Osteoblast (primary cell): ENCODE measurements at regions not wholly inside any gene's neighbourhood (a gene's known extent, or its start where the extent isn't known, plus 50 kb on each side); places are given as distances from the start of the nearest gene placed in this dataset.

Source experiments
- DNase-seq: peaks from one replicate; pipeline ENCODE4 v3.0.0; 2011; ENCODE audit warnings: low spot score, mixed read lengths; ENCODE audit not compliant: insufficient read length; ENCODE audit errors: missing footprints
- H2AFZ ChIP-seq: 2 replicates; pipeline ENCODE4 v1.6.0; 2011; ENCODE audit warnings: mild to moderate bottlenecking, low read length
- H3K27ac ChIP-seq: 2 replicates; pipeline ENCODE4 v1.5.1; 2011; ENCODE audit warnings: mild to moderate bottlenecking, low read depth, low read length, moderate library complexity
- H3K27me3 ChIP-seq: 2 replicates; pipeline ENCODE4 v1.6.0; 2012; ENCODE audit warnings: mild to moderate bottlenecking, control low read depth, inconsistent platforms, low read length, moderate library complexity; ENCODE audit not compliant: insufficient read depth
- H3K36me3 ChIP-seq: 2 replicates; pipeline ENCODE4 v1.5.1; 2011; ENCODE audit warnings: mild to moderate bottlenecking, low read length, control low read depth, moderate library complexity; ENCODE audit not compliant: insufficient read depth
- H3K4me1 ChIP-seq: 2 replicates; pipeline ENCODE4 v1.5.1; 2011; ENCODE audit warnings: mild to moderate bottlenecking, low read length, control low read depth, moderate library complexity; ENCODE audit not compliant: insufficient read depth
- H3K4me2 ChIP-seq: 2 replicates; pipeline ENCODE4 v1.6.0; 2011; ENCODE audit warnings: mild to moderate bottlenecking, low read length; ENCODE audit not compliant: insufficient read depth
- H3K4me3 ChIP-seq: fragments of 200-600 bp; sonication (generic); 3 replicates; pipeline ENCODE4 v1.5.1; 2012; ENCODE audit warnings: mild to moderate bottlenecking, low read length, inconsistent platforms; ENCODE audit not compliant: insufficient read depth
- H3K79me2 ChIP-seq: 2 replicates; pipeline ENCODE4 v1.6.0; 2012; ENCODE audit warnings: mild to moderate bottlenecking, low read length, control low read depth, inconsistent platforms; ENCODE audit not compliant: insufficient read depth
- H3K9me3 ChIP-seq: 2 replicates; pipeline ENCODE4 v1.5.1; 2011; ENCODE audit warnings: low read depth, low read length, control low read depth
- H4K20me1 ChIP-seq: 2 replicates; pipeline ENCODE4 v1.6.0; 2012; ENCODE audit warnings: mild to moderate bottlenecking, low read length, control low read depth; ENCODE audit not compliant: insufficient read depth
- TF ChIP-seq, protein P1 (sequence below): IDR thresholded peaks from 2 replicates; pipeline ENCODE4 v1.5.1; 2011; ENCODE audit warnings: mild to moderate bottlenecking, low read depth, low read length, moderate library complexity; ENCODE audit errors: extremely low read depth

- no peak overlapping the region for H3K27ac ChIP-seq
- no peak overlapping the region for H3K4me3 ChIP-seq
- H2AFZ ChIP-seq = no peak overlapping the region
- H3K9me3 ChIP-seq = no peaks in the 10 kb centered on the region
- no peaks in the 10 kb centered on the region for H3K79me2 ChIP-seq
- H4K20me1 ChIP-seq = peaks cover 2% of the 10 kb centered on the region
- no peak overlapping the region for H3K4me2 ChIP-seq
- TF ChIP-seq, protein P1, sequence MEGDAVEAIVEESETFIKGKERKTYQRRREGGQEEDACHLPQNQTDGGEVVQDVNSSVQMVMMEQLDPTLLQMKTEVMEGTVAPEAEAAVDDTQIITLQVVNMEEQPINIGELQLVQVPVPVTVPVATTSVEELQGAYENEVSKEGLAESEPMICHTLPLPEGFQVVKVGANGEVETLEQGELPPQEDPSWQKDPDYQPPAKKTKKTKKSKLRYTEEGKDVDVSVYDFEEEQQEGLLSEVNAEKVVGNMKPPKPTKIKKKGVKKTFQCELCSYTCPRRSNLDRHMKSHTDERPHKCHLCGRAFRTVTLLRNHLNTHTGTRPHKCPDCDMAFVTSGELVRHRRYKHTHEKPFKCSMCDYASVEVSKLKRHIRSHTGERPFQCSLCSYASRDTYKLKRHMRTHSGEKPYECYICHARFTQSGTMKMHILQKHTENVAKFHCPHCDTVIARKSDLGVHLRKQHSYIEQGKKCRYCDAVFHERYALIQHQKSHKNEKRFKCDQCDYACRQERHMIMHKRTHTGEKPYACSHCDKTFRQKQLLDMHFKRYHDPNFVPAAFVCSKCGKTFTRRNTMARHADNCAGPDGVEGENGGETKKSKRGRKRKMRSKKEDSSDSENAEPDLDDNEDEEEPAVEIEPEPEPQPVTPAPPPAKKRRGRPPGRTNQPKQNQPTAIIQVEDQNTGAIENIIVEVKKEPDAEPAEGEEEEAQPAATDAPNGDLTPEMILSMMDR = no peak
- H3K27me3 ChIP-seq = peaks cover 10% of the 10 kb centered on the region
- DNase-seq = no peak
- H3K36me3 ChIP-seq = no peaks in the 10 kb centered on the region
- H3K4me1 ChIP-seq = no peaks in the 10 kb centered on the region
Observed at GRCh38 chr10:123584419-123584775, 81.8 kb upstream of the GPR26 start.

DNA sequence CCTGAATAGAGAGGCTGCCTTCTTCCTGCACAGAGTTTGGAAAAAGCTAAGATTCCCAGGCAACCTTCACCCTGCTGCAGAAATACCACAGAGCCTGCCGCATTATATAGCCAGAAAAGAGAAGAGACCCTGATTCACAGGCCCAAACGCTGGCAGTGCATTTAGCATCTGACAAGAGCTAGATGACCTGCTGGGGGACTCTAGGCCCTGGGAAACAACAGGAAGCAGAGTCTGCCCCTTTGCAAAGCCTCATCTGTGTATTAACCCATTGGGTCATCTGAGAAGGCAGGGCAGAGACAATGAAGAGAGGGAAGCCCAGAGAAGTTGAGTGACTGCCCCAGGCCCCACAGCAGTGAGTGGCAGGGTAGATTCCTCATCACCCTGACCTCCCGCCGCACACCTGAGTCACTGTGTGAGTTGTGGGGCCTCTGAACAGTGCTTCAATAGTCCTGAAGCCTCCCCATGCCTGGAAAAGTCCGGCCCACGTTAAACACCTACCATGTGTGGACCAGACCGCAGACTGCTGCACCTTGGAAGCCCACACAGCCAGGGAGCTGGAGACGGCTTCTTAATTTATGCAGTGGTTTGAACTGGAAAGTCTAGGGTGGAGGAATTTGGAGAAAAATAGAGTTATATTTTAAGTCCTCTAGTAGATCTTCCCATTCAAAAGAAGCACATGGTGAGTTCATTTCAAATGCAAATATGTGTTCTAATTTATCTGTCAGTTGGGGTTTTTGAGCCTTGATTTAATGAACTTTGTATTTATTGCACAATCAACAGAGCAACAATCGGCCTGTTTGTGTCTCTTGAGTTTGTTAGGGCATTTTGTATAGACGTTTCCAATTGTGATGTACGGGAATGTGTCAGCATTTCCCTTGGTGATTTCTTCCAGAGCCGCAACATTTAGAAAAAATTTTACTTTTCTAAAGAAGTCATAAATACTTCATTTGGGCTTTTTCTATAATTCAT lies 80.4 kb upstream of the GPR26 start:
- Histone ChIP-seq H3K36me3 (no peaks in the 10 kb centered on the region), H2AFZ (no peak overlapping the region), H3K4me2 (no peak overlapping the region), H3K9me3 (no peaks in the 10 kb centered on the region), H3K79me2 (no peaks in the 10 kb centered on the region), H3K27me3 (peaks cover 10% of the 10 kb centered on the region), H3K4me1 (no peaks in the 10 kb centered on the region), H4K20me1 (peaks cover 2% of the 10 kb centered on the region), H3K4me3 (no peak overlapping the region), H3K27ac (no peak overlapping the region)
- TF ChIP-seq, protein P1 = no peak
- no peak for DNase-seq

- Histone ChIP-seq H3K27ac (no peak overlapping the region), H3K79me2 (no peaks in the 10 kb centered on the region), H3K9me3 (no peaks in the 10 kb centered on the region), H3K36me3 (no peaks in the 10 kb centered on the region), H4K20me1 (peaks cover 2% of the 10 kb centered on the region), H3K4me3 (no peak overlapping the region), H3K4me2 (no peak overlapping the region), H2AFZ (no peak overlapping the region), H3K4me1 (no peaks in the 10 kb centered on the region), H3K27me3 (peaks cover 10% of the 10 kb centered on the region)
- TF ChIP-seq, protein P1 = no peak
- DNase-seq = no peak
Observed at GRCh38 chr10:123587110-123587509, 79.0 kb upstream of the GPR26 start.

DNA sequence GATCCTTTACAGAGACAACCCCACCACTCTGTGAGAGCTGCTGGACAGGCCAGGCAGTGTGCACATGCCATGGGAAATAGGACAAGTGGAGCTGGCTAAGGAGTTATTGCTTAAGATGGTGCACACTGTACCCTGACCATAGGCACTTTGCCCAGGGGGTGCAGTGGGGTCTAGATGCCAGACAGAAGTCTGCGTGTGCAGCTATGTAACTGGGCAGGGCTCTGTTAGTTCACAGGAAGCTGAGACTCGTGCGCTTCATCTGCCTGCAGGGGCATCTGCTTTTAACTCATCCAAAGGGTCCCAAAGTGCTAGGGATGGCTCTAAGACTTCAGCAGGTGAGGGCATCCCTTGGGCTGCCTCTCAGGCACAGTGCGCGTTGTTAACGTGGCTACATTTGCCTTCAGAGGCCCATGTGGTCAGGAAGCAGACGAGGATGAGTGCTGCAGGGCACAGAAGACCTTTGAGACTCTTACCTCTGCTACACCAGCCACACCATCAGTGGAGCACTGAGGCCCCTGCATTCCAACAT lies 77.7 kb upstream of the GPR26 start:
- Histone ChIP-seq H3K36me3 (no peaks in the 10 kb centered on the region), H4K20me1 (no peaks in the 10 kb centered on the region), H3K27me3 (peaks cover under 1% of the 10 kb centered on the region), H2AFZ (no peak overlapping the region), H3K4me3 (no peak overlapping the region), H3K27ac (no peak overlapping the region), H3K4me1 (no peaks in the 10 kb centered on the region), H3K9me3 (no peaks in the 10 kb centered on the region), H3K79me2 (no peaks in the 10 kb centered on the region), H3K4me2 (no peak overlapping the region)
- DNase-seq = no peak
- TF ChIP-seq, protein P1 = no peak
